AML-193 (cell line): ENCODE measurements at regions not wholly inside any gene's neighbourhood (a gene's known extent, or its start where the extent isn't known, plus 50 kb on each side); places are given as distances from the start of the nearest gene placed in this dataset.

Experiments used
- DNase-seq, 2 experiments: peaks; one replicate each; lab custom pipeline; 2025; lab: John Stamatoyannopoulos, UW

DNA sequence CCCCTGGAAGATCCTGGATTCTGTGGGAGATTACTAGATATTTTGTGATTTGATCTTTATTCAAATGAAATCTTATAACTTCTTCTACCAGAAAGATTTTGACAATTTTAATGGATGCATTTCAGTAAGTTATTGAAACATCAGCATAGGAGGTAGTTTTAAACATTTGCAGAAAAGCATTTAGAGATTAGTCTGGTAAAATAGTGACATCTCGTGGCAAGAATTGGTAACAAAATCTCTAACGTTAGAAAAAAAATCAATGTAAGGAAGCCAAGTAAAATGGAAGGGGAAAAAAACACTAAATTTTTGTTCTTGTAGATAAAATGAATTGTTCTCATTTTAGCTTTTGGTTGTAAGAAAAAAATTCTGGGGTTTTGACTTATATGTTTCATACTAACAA, 73.3 kb downstream of the TASL start:
- DNase-seq, result peak; percentile 1 to 32

DNA sequence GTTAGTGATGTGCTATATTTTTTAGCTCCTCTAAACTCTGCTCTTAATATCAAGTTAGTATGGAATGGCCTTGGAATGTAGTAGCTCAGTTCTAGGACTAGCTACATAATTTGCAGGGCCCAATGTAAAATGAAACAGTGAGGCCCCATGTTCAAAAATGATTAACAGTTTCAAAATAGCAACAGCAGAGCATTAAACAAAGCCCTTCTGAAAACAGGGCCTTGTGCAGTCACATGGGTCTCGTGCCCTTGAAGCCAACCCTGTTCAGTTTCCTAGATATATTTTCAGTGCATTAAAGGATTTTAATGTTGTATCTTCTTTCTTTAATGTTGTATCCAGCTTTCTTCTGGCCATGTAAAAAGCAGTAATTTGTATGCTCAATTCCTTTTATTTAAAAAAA, 82.1 kb downstream of the TASL start:
- DNase-seq, result no peak

DNA sequence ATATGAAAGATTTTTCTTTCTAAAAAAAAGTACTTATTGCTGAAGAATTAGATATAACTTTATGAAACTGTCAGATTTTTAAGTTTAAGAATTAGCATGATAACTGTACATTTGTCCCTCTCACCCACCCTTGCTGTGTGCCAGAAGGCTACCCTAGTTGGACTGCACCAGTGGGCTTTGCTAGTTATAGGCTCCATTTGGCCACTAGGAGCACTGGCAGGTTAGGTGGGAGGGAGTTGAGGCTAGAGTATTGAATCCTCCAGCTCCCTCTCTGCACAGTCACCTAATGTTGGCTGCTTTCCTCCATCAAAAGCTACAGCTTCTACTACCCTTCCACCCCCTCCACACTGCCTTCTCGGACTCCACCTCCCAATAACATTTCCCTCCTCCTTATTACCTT, 84.2 kb downstream of the TASL start:
- DNase-seq, result no peak

DNA sequence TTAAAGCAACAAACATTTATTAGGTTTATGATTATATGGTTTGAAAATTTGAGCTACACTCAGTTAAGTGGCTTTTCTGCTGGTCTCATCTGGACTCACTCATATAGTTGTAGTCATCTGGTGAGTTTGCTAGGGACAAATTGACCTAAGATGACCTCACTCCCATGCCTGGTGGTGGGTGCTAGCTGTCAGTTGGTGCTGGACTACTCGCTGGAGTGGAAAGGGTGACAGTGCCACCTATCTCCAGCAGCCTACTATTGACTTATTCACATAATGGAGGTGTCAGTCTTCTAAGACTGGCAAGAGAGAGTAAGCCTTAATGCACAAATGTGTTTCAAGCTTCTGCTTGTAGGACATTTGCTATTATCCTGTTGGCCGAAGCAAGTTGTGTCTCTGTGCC, 88.2 kb downstream of the TASL start:
- DNase-seq, result no peak

DNA sequence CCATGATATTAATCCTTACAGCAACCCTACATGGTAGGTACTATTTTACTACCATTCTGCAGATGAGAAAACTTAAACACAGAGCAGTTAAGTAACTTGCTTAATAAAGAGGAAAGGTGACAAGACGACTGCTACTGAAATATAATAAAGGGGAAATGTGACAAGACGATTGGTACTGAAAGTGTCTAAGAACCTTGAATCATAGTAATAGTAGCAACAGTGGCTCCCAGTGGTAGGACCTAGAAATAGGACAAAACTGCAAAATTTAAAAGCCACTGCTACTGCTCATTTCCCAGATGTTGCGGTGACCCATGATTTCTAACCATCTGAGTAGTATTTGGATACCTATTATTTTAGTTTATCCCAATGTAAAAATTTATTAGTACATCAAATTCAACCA, 89.5 kb downstream of the TASL start:
- no peak for DNase-seq

DNA sequence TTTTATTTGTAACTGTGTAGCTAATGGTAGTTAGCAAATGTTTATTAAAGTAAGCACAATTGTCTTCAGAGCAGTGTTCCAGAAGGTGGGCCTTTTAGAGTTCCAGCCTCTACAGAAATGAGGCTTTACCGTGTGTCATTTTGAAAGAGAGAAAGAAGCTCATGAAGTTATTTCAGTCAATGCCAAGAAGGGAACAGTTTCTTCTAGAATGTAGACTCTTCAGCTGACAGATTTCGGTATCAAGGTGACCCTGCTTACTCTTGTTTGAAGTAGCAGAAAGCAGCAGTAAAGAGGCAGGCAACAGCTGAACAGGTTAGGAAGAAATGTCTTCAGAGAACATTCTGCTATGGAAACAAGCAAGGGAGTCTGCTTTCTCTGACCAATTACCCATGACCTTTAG, 93.6 kb downstream of the TASL start:
- DNase-seq, result no peak

DNA sequence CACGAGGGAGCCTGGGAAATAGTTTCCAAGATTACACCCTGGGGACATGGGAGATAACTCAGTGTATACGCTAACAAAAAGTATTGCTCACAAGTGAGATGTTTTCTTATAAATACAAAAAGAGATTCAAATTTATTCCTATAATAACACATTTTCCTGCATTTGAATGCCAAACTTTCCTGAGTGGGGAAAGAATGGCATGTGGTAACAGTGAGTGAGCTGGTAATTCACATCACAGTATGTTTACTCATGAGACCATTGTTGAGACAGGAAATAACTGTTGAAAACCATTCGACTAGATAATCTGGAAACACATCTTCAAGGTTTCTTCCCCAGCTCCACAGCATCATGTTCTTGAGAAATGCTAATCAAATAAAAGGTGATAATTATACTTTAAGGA, 109.1 kb downstream of the TASL start:
- no peak for DNase-seq
